K562 (cell line): ENCODE measurements at regions not wholly inside any gene's neighbourhood (a gene's known extent, or its start where the extent isn't known, plus 50 kb on each side); places are given as distances from the start of the nearest gene placed in this dataset.

Experiments used
- ATAC-seq: fragments of 200-7000 bp; cut with Tn5 transposase; 3 replicates; pipeline ENCODE4 v1.9.1; 2020; ENCODE audit warnings: moderate library complexity
- BruUV-seq: library from RNA; stranded (reverse); fragments of 400-500 nt; replicated peaks from 2 replicates; lab custom pipeline; 2021; lab: Mats Ljungman, UMichigan
- CTCF ChIA-PET: fragments of 300-600 bp; formaldehyde crosslinking; extraction: SDS; loops from one replicate; lab custom pipeline; 2021; ENCODE audit warnings: low intra/inter-chr PET ratio; lab: Yijun Ruan, JAX
- POLR2A ChIA-PET: fragments of 300-600, 350-650 bp; sonication (Branson Sonifier 250); formaldehyde crosslinking; extraction: SDS; loops from one replicate; lab custom pipeline; 2021; ENCODE audit warnings: antibody characterized with exemption, inconsistent platforms; lab: Yijun Ruan, JAX
- DNase-seq, 4 experiments: peaks; one replicate each; pipeline versions ENCODE4 v3.0.0 to v3.0.0-alpha.2; 2011 to 2018; ENCODE audit warnings: low spot score in 3 of 4, mixed read lengths in 3 of 4; ENCODE audit errors: extremely low read depth in 1 of 4
- FAIRE-seq: peaks from 2 replicates; lab custom pipeline; 2011; peaks lifted over from hg19 to GRCh38; lab: Jason Lieb, UNC
- H2AFZ ChIP-seq: 2 replicates; pipeline ENCODE4 v1.6.0; 2011; ENCODE audit warnings: low read depth, low read length, control low read depth, inconsistent platforms
- H3K27ac ChIP-seq: fragments of 200-600 bp; 3 replicates; pipeline ENCODE4 v1.8.0; 2011; ENCODE audit warnings: low read depth, mild to moderate bottlenecking, control low read depth, inconsistent platforms, low read length, moderate library complexity, mixed read lengths; ENCODE audit errors: extremely low read depth
- H3K27me3 ChIP-seq, 2 experiments: fragments of 300-600 bp in 1 of 2; 2 replicates in 1 of 2; 3 replicates in 1 of 2; pipeline versions ENCODE4 v1.6.0 to v1.8.0; 2011; ENCODE audit warnings: inconsistent platforms in 2 of 2, low read length in 2 of 2, mild to moderate bottlenecking in 1 of 2, mixed read lengths in 1 of 2, moderate library complexity in 1 of 2; ENCODE audit not compliant: control insufficient read depth in 2 of 2, insufficient read depth in 2 of 2
- H3K36me3 ChIP-seq: fragments of 300-600 bp; 3 replicates; pipeline ENCODE4 v1.8.0; 2011; ENCODE audit warnings: mild to moderate bottlenecking, low read length, inconsistent platforms; ENCODE audit not compliant: control insufficient read depth, insufficient read depth
- H3K4me1 ChIP-seq, 2 experiments: fragments of 200-600 bp in 1 of 2; replicated peaks in 1 of 2; 2 replicates in 1 of 2; 3 replicates in 1 of 2; pipeline versions ENCODE4 v1.5.1 to v1.8.0; 2011; ENCODE audit warnings: inconsistent platforms in 2 of 2, low read length in 2 of 2, mild to moderate bottlenecking in 1 of 2, mixed read lengths in 1 of 2, moderate library complexity in 1 of 2; ENCODE audit not compliant: control insufficient read depth in 2 of 2, insufficient read depth in 2 of 2
- H3K4me2 ChIP-seq: 2 replicates; pipeline ENCODE4 v1.6.1; 2011; ENCODE audit warnings: low read length, control low read depth, inconsistent platforms, mixed read lengths; ENCODE audit not compliant: insufficient read depth
- H3K4me3 ChIP-seq: fragments of 200-600 bp; sonication (generic), shearing (Covaris generic); 2 replicates; pipeline ENCODE4 v1.5.1; 2016; ENCODE audit warnings: control low read depth, inconsistent platforms
- H3K79me2 ChIP-seq: fragments of 200-600 bp; 3 replicates; pipeline ENCODE4 v1.8.0; 2011; ENCODE audit warnings: low read length, inconsistent platforms; ENCODE audit not compliant: control insufficient read depth, insufficient read depth
- H3K9ac ChIP-seq, 2 experiments: 2 replicates each; pipeline versions ENCODE4 v1.6.0 to v1.6.1; 2011; ENCODE audit warnings: low read depth in 2 of 2, low read length in 2 of 2, control low read depth in 1 of 2, inconsistent platforms in 1 of 2, mild to moderate bottlenecking in 1 of 2, mixed read lengths in 1 of 2; ENCODE audit not compliant: insufficient read depth in 1 of 2
- H3K9me1 ChIP-seq: one replicate; pipeline ENCODE4 v1.6.0; 2011; ENCODE audit warnings: inconsistent platforms, mild to moderate bottlenecking, low read length, moderate library complexity; ENCODE audit not compliant: control insufficient read depth, insufficient read depth
- H3K9me3 ChIP-seq: replicated peaks from 2 replicates; pipeline ENCODE4 v1.5.1; 2011; ENCODE audit warnings: low read depth, low read length, inconsistent platforms; ENCODE audit not compliant: control insufficient read depth, insufficient read depth
- H4K20me1 ChIP-seq: replicated peaks from 2 replicates; pipeline ENCODE4 v1.6.1; 2011; ENCODE audit warnings: low read length, inconsistent platforms, mixed read lengths; ENCODE audit not compliant: control insufficient read depth, insufficient read depth
- CHD4 ChIP-seq: fragments of 200-600 bp; sonication (generic); IDR thresholded peaks from 3 replicates; pipeline ENCODE4 v1.6.1; 2012; ENCODE audit warnings: low read depth, mild to moderate bottlenecking, mixed read lengths, low read length, inconsistent platforms; ENCODE audit not compliant: insufficient read depth, insufficient replicate concordance, poor library complexity, severe bottlenecking
- CREM ChIP-seq: IDR thresholded peaks from 2 replicates; pipeline ENCODE4 v1.6.1; 2014; ENCODE audit warnings: antibody characterized with exemption, low read depth
- DPF2 ChIP-seq: fragments of 450-650 bp; IDR thresholded peaks from 2 replicates; pipeline ENCODE4 v1.6.1; 2016
- MYNN ChIP-seq, 2 experiments: sonication (generic); formaldehyde crosslinking in 1 of 2; IDR thresholded peaks; 2 replicates each; pipeline versions ENCODE4 v1.5.0 to v1.6.1; 2016 to 2020; ENCODE audit warnings: antibody characterized with exemption in 1 of 2, missing genetic modification reagents in 1 of 2
- SP2 ChIP-seq: IDR thresholded peaks from 2 replicates; pipeline ENCODE4 v1.6.1; 2011; ENCODE audit warnings: mild to moderate bottlenecking, low read depth, low read length, moderate library complexity; ENCODE audit not compliant: poor library complexity, severe bottlenecking; ENCODE audit errors: extremely low read depth
- TAF7 ChIP-seq: fragments of 450-650 bp; IDR thresholded peaks from 2 replicates; pipeline ENCODE4 v1.6.1; 2016; ENCODE audit warnings: missing genetic modification characterization, missing compliant biosample characterization
- WGBS: fragments of 100-300 bp; shearing (Covaris generic); methylation state at CpG from one replicate; pipeline ENCODE4 v1.1.6; 2016; ENCODE audit warnings: low coverage, mixed read lengths; ENCODE audit not compliant: insufficient coverage; ENCODE audit errors: missing lambda C conversion rate; 5-methylcytosine and 5-hydroxymethylcytosine counted together
- in situ Hi-C: fragments of 300-500 bp; cut with MboI; formaldehyde crosslinking; loops from 4 replicates; pipeline ENCODE4 v1.15.0; 2018; ENCODE audit warnings: inconsistent platforms, mixed read lengths
- intact Hi-C: fragments of 100-400 bp; cut with micrococcal nuclease; formaldehyde crosslinking; loops from 2 replicates; pipeline ENCODE4 v1.14.2; 2022
- TF ChIP-seq, protein P1 (sequence below): sonication (generic); formaldehyde crosslinking; IDR thresholded peaks from 2 replicates; pipeline ENCODE4 v1.8.0; 2022; ENCODE audit warnings: mild to moderate bottlenecking, missing genetic modification reagents, borderline replicate concordance
- TF ChIP-seq, protein P2 (sequence below): fragments of 150-350 bp; IDR thresholded peaks from 2 replicates; pipeline ENCODE4 v1.6.1; 2014; ENCODE audit warnings: low read depth, mild to moderate bottlenecking, low read length, borderline replicate concordance

DNA sequence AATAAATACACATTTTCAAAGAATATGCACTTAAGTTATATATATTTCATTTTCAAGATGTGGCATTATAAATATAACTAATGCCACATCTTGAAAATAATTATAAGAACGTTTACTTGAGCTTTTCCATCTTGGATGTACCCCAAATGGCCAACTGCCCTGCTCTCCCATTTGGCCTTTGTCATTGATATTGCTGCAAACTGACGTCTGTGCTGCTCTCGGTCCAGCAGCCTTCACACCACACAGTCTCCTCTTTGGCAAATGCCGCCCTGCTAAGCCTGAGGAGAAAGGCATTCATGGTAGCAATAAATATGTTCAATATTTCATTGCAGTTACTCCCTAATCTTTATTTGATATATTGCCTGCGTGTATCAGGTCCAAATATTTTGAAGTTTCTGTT, 384.6 kb upstream of the ADARB2 start:
- Histone ChIP-seq H3K9ac (no peak overlapping the region), H3K4me2 (no peak overlapping the region), H3K27ac (no peak overlapping the region), H3K9me3 (no peaks in the 10 kb centered on the region), H2AFZ (no peak overlapping the region), H3K9me1 (no peaks in the 10 kb centered on the region), H3K36me3 (no peaks in the 10 kb centered on the region), H3K27me3 (no peaks in the 10 kb centered on the region), H3K4me1 (no peaks in the 10 kb centered on the region), H3K79me2 (no peaks in the 10 kb centered on the region), H3K4me3 (no peak overlapping the region), H4K20me1 (no peaks in the 10 kb centered on the region)
- DNase-seq (no peak), ATAC-seq (no peak), FAIRE-seq (no peak)
- intact Hi-C loops: no loop called here
- BruUV-seq: no TSS peak
- ChIA-PET POLR2A (no interaction called here), CTCF (no interaction called here)
- 0% methylated on average over 5 of the region's 5 CpGs for WGBS
- in situ Hi-C loops: no loop called here
- TF ChIP-seq CREM (no peak), MYNN (IDR thresholded peaks at IDR 0.05) (no peak), MYNN (CRISPR knock-in tag; IDR thresholded peaks at IDR 0.05) (no peak), SP2 (no peak), TAF7 (tag) (no peak), CHD4 (no peak), DPF2 (no peak)
- TF ChIP-seq, protein P1, sequence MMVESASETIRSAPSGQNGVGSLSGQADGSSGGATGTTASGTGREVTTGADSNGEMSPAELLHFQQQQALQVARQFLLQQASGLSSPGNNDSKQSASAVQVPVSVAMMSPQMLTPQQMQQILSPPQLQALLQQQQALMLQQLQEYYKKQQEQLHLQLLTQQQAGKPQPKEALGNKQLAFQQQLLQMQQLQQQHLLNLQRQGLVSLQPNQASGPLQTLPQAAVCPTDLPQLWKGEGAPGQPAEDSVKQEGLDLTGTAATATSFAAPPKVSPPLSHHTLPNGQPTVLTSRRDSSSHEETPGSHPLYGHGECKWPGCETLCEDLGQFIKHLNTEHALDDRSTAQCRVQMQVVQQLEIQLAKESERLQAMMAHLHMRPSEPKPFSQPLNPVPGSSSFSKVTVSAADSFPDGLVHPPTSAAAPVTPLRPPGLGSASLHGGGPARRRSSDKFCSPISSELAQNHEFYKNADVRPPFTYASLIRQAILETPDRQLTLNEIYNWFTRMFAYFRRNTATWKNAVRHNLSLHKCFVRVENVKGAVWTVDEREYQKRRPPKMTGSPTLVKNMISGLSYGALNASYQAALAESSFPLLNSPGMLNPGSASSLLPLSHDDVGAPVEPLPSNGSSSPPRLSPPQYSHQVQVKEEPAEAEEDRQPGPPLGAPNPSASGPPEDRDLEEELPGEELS (CRISPR knock-in tag): no peak
- TF ChIP-seq, protein P2, sequence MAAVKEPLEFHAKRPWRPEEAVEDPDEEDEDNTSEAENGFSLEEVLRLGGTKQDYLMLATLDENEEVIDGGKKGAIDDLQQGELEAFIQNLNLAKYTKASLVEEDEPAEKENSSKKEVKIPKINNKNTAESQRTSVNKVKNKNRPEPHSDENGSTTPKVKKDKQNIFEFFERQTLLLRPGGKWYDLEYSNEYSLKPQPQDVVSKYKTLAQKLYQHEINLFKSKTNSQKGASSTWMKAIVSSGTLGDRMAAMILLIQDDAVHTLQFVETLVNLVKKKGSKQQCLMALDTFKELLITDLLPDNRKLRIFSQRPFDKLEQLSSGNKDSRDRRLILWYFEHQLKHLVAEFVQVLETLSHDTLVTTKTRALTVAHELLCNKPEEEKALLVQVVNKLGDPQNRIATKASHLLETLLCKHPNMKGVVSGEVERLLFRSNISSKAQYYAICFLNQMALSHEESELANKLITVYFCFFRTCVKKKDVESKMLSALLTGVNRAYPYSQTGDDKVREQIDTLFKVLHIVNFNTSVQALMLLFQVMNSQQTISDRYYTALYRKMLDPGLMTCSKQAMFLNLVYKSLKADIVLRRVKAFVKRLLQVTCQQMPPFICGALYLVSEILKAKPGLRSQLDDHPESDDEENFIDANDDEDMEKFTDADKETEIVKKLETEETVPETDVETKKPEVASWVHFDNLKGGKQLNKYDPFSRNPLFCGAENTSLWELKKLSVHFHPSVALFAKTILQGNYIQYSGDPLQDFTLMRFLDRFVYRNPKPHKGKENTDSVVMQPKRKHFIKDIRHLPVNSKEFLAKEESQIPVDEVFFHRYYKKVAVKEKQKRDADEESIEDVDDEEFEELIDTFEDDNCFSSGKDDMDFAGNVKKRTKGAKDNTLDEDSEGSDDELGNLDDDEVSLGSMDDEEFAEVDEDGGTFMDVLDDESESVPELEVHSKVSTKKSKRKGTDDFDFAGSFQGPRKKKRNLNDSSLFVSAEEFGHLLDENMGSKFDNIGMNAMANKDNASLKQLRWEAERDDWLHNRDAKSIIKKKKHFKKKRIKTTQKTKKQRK: no peak
